IMR-90 (cell line): ENCODE measurements at regions not wholly inside any gene's neighbourhood (a gene's known extent, or its start where the extent isn't known, plus 50 kb on each side); places are given as distances from the start of the nearest gene placed in this dataset.

ENCODE experiments used
- ATAC-seq: fragments of 200-7000 bp; cut with Tn5 transposase; 2 replicates; pipeline ENCODE4 v1.9.1; 2020; ENCODE audit warnings: low read depth, mild to moderate bottlenecking, moderate library complexity
- BruUV-seq: library from RNA; stranded (reverse); fragments of 400-500 nt; replicated peaks from 2 replicates; lab custom pipeline; 2021; lab: Mats Ljungman, UMichigan
- CTCF ChIA-PET: fragments of 300-600 bp; formaldehyde crosslinking; extraction: SDS; loops from one replicate; lab custom pipeline; 2021; ENCODE audit warnings: antibody characterized with exemption; lab: Yijun Ruan, JAX
- POLR2A ChIA-PET: fragments of 300-600 bp; sonication (Branson Sonifier 250); formaldehyde crosslinking; loops from one replicate; lab custom pipeline; 2022; ENCODE audit warnings: antibody characterized with exemption; ENCODE audit not compliant: unreplicated experiment; lab: Charles Lee
- DNase-seq: peaks from one replicate; pipeline ENCODE4 v3.0.0; 2013
- H2AFZ ChIP-seq: replicated peaks from 2 replicates; pipeline ENCODE3; 2013; ENCODE audit warnings: low read length, mild to moderate bottlenecking; ENCODE audit not compliant: poor library complexity
- H2AK5ac ChIP-seq: 2 replicates; pipeline ENCODE4 v1.6.1; 2013; ENCODE audit warnings: low read depth, low read length, inconsistent platforms
- H2AK9ac ChIP-seq: replicated peaks from 2 replicates; pipeline ENCODE3; 2013; ENCODE audit warnings: mild to moderate bottlenecking, low read depth, low read length, moderate library complexity; ENCODE audit not compliant: poor library complexity
- H2BK120ac ChIP-seq: 2 replicates; pipeline ENCODE4 v1.6.1; 2013; ENCODE audit warnings: low read depth, low read length, inconsistent platforms
- H2BK15ac ChIP-seq: 3 replicates; pipeline ENCODE4 v1.6.1; 2013; ENCODE audit warnings: low read depth, low read length, inconsistent platforms
- H2BK20ac ChIP-seq: 2 replicates; pipeline ENCODE4 v1.6.1; 2013; ENCODE audit warnings: low read depth, mild to moderate bottlenecking, inconsistent platforms, low read length, moderate library complexity
- H2BK5ac ChIP-seq: 2 replicates; pipeline ENCODE4 v1.6.1; 2013; ENCODE audit warnings: mild to moderate bottlenecking, low read depth, low read length, inconsistent platforms; ENCODE audit not compliant: poor library complexity, severe bottlenecking
- H3K14ac ChIP-seq: replicated peaks from 2 replicates; pipeline ENCODE4 v1.6.1; 2013; ENCODE audit warnings: low read depth, low read length, inconsistent platforms
- H3K18ac ChIP-seq: 2 replicates; pipeline ENCODE4 v1.6.1; 2013; ENCODE audit warnings: low read depth, low read length, control low read depth
- H3K23ac ChIP-seq: 2 replicates; pipeline ENCODE4 v1.6.1; 2013; ENCODE audit warnings: low read depth, low read length, inconsistent platforms
- H3K27ac ChIP-seq: 2 replicates; pipeline ENCODE4 v1.5.1; 2013; ENCODE audit warnings: mild to moderate bottlenecking, control low read depth, low read length; ENCODE audit not compliant: insufficient read depth
- H3K27me3 ChIP-seq: 2 replicates; pipeline ENCODE4 v1.6.1; 2013; ENCODE audit warnings: low read length; ENCODE audit not compliant: control insufficient read depth, insufficient read depth
- H3K36me3 ChIP-seq: 2 replicates; pipeline ENCODE4 v1.6.1; 2013; ENCODE audit warnings: low read length, mixed read lengths; ENCODE audit not compliant: control insufficient read depth, insufficient read depth
- H3K4ac ChIP-seq: 2 replicates; pipeline ENCODE4 v1.6.1; 2013; ENCODE audit warnings: low read depth, low read length, inconsistent platforms
- H3K4me1 ChIP-seq: 2 replicates; pipeline ENCODE4 v1.6.1; 2013; ENCODE audit warnings: low read length, mixed read lengths; ENCODE audit not compliant: control insufficient read depth, insufficient read depth
- H3K4me2 ChIP-seq: 2 replicates; pipeline ENCODE4 v1.6.1; 2013; ENCODE audit warnings: low read depth, mild to moderate bottlenecking, control low read depth, low read length, moderate library complexity
- H3K4me3 ChIP-seq: 2 replicates; pipeline ENCODE4 v1.5.1; 2013; ENCODE audit warnings: low read depth, mild to moderate bottlenecking, control low read depth, low read length, moderate library complexity; ENCODE audit not compliant: insufficient read depth
- H3K56ac ChIP-seq: 2 replicates; pipeline ENCODE4 v1.6.1; 2013; ENCODE audit warnings: low read length, inconsistent platforms; ENCODE audit not compliant: insufficient read depth; ENCODE audit errors: extremely low read depth
- H3K79me1 ChIP-seq, 2 experiments: 2 replicates each; pipeline ENCODE4 v1.6.1; 2013; ENCODE audit warnings: low read length in 2 of 2, inconsistent platforms in 1 of 2, low read depth in 1 of 2
- H3K9ac ChIP-seq: 2 replicates; pipeline ENCODE4 v1.6.1; 2013; ENCODE audit warnings: low read depth, low read length, control low read depth
- H3K9me1 ChIP-seq: 2 replicates; pipeline ENCODE4 v1.6.1; 2013; ENCODE audit warnings: low read length, inconsistent platforms; ENCODE audit not compliant: insufficient read depth
- H3K9me3 ChIP-seq: 2 replicates; pipeline ENCODE4 v1.6.1; 2013; ENCODE audit warnings: low read length; ENCODE audit not compliant: control insufficient read depth, insufficient read depth
- H4K20me1 ChIP-seq: 2 replicates; pipeline ENCODE4 v1.6.1; 2013; ENCODE audit warnings: low read length, inconsistent platforms; ENCODE audit not compliant: insufficient read depth
- H4K5ac ChIP-seq: 2 replicates; pipeline ENCODE4 v1.6.1; 2013; ENCODE audit warnings: mild to moderate bottlenecking, low read depth, low read length, control low read depth
- H4K8ac ChIP-seq, 2 experiments: 2 replicates each; pipeline ENCODE4 v1.6.1; 2013; ENCODE audit warnings: low read depth in 2 of 2, low read length in 2 of 2, control low read depth in 1 of 2, inconsistent platforms in 1 of 2
- H4K91ac ChIP-seq: 2 replicates; pipeline ENCODE4 v1.6.1; 2013; ENCODE audit warnings: low read depth, low read length, inconsistent platforms; ENCODE audit not compliant: insufficient read depth
- BHLHE40 ChIP-seq: fragments of 150-350 bp; IDR thresholded peaks from 2 replicates; pipeline ENCODE4 v1.6.1; 2016; ENCODE audit warnings: mild to moderate bottlenecking, low read depth, low read length
- CHD1 ChIP-seq: IDR thresholded peaks from 2 replicates; pipeline ENCODE4 v1.6.1; 2012; ENCODE audit warnings: low read depth, low read length, improper control_type of control experiment
- CTCF ChIP-seq: conservative IDR thresholded peaks from 2 replicates; pipeline ENCODE4 v1.5.1; 2012; ENCODE audit warnings: mild to moderate bottlenecking, low read depth, low read length, improper control_type of control experiment
- FOS ChIP-seq: fragments of 150-350 bp; IDR thresholded peaks from 2 replicates; pipeline ENCODE4 v1.6.1; 2016; ENCODE audit warnings: low read depth, low read length
- MAFK ChIP-seq: IDR thresholded peaks from 2 replicates; pipeline ENCODE4 v1.6.1; 2012; ENCODE audit warnings: low read depth, low read length, improper control_type of control experiment
- MXI1 ChIP-seq: IDR thresholded peaks from 2 replicates; pipeline ENCODE4 v1.6.1; 2012; ENCODE audit warnings: low read depth, mild to moderate bottlenecking, low read length, moderate library complexity, borderline replicate concordance
- NFE2L2 ChIP-seq: fragments of 150-350 bp; IDR thresholded peaks from 2 replicates; pipeline ENCODE4 v1.6.1; 2016; ENCODE audit warnings: low read depth, mild to moderate bottlenecking, low read length
- POLR2A ChIP-seq: IDR thresholded peaks from 2 replicates; pipeline ENCODE4 v1.6.1; 2012; ENCODE audit warnings: mild to moderate bottlenecking, low read depth, low read length
- RAD21 ChIP-seq: IDR thresholded peaks from 2 replicates; pipeline ENCODE4 v1.6.1; 2012; ENCODE audit warnings: low read length, improper control_type of control experiment
- RCOR1 ChIP-seq: IDR thresholded peaks from 2 replicates; pipeline ENCODE4 v1.6.1; 2012; ENCODE audit warnings: mild to moderate bottlenecking, low read length, improper control_type of control experiment; ENCODE audit not compliant: insufficient replicate concordance
- RFX5 ChIP-seq: IDR thresholded peaks from 2 replicates; pipeline ENCODE4 v1.8.0; 2012; ENCODE audit warnings: low read depth, mild to moderate bottlenecking, low read length, moderate library complexity
- USF2 ChIP-seq: fragments of 150-350 bp; IDR thresholded peaks from 2 replicates; pipeline ENCODE4 v1.6.1; 2017; ENCODE audit warnings: mild to moderate bottlenecking, antibody characterized with exemption, low read length, low read depth
- WGBS, 2 experiments: methylation state at CpG; one replicate each; pipeline versions ENCODE4 v1.1.5 to v1.1.7; 2013; ENCODE audit warnings: missing lambda C conversion rate in 2 of 2; ENCODE audit not compliant: insufficient read length in 1 of 2; ENCODE audit errors: extremely low coverage in 2 of 2; 5-methylcytosine and 5-hydroxymethylcytosine counted together
- dilution Hi-C: fragments of 300-500 bp; cut with HindIII; formaldehyde crosslinking; loops from one replicate; pipeline ENCODE4 v1.14.3; 2018; ENCODE audit warnings: low sequenced_read_pairs; ENCODE audit not compliant: unreplicated experiment
- in situ Hi-C: fragments of 300-500 bp; cut with MboI; formaldehyde crosslinking; loops from 3 replicates; pipeline ENCODE4 v1.14.3; 2019; ENCODE audit warnings: low sequenced_read_pairs, inconsistent platforms, mixed read lengths
- intact Hi-C: fragments of 100-400 bp; cut with micrococcal nuclease; formaldehyde crosslinking; loops from 2 replicates; pipeline ENCODE4 v1.10.0; 2022

DNA sequence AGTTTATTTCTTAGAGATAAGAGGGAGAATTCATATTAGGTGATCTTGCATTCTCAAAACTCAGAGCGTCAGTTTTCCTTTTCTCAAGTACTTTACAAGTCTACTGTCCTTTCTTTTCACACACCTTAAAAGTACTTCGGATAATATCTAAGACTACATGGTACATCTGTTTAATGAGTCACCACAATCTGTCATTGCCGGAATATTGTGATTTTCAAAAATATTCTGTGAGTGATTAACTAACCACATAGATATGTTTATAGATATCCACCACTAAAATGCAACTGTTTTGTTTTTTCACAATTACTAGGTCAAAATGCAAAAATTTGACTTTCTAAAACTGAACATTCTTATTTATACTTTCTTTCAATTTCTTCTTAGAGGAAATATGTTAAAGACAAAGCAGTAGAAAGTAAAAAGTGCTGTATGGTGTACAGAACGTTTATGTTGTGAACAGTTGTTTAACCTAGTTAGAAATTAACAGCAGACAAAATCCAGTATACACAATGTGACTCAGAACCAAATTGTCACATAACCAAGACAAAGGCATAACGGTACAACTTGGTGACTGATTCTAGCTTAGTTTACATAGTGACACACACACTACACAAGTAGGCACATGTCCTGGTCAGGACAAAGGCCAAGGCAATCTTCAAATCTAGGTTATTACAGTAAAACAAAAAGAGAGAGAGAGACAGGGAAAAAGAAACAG is 482.9 kb downstream of the NAF1 start:
- Histone ChIP-seq H3K23ac (no peak overlapping the region), H3K79me1 (no peaks in the 10 kb centered on the region), H3K56ac (no peak overlapping the region), H2BK15ac (no peak overlapping the region), H3K4me2 (no peak overlapping the region), H4K91ac (no peak overlapping the region), H4K8ac (no peak overlapping the region), H3K14ac (no peak overlapping the region), H3K9me3 (no peaks in the 10 kb centered on the region), H4K5ac (no peak overlapping the region), H3K9ac (no peak overlapping the region), H2BK5ac (no peak overlapping the region), H3K27ac (no peak overlapping the region), H2AK9ac (no peak overlapping the region), H2AK5ac (no peak overlapping the region), H3K4ac (no peak overlapping the region), H3K4me3 (no peak overlapping the region), H3K27me3 (no peaks in the 10 kb centered on the region), H2BK20ac (no peak overlapping the region), H3K9me1 (no peaks in the 10 kb centered on the region), H3K18ac (no peak overlapping the region), H4K20me1 (no peaks in the 10 kb centered on the region), H2BK120ac (no peak overlapping the region), H3K36me3 (no peaks in the 10 kb centered on the region), H2AFZ (no peak overlapping the region), H3K4me1 (no peaks in the 10 kb centered on the region)
- CTCF ChIA-PET, result no interaction called here
- POLR2A ChIA-PET, result no interaction called here
- TF ChIP-seq CTCF (no peak), RCOR1 (no peak), MXI1 (no peak), USF2 (no peak), RFX5 (no peak), BHLHE40 (no peak), CHD1 (no peak), POLR2A (no peak), FOS (no peak), RAD21 (no peak), NFE2L2 (no peak), MAFK (no peak)
- intact Hi-C loops, result no loop called here
- WGBS, 2 experiments, result no CpG with 5 or more reads among the region's 5 CpGs
- dilution Hi-C loops, result no loop called here
- DNase-seq (no peak), ATAC-seq (no peak)
- BruUV-seq, result no TSS peak
- in situ Hi-C loops, result no loop called here
